Prostate gland (tissue), 2 donors: ENCODE measurements at regions not wholly inside any gene's neighbourhood (a gene's known extent, or its start where the extent isn't known, plus 50 kb on each side); places are given as distances from the start of the nearest gene placed in this dataset.

Experiments
- CTCF ChIP-seq, 4 experiments: fragments of 200-600 bp in 2 of 4; fragments of 450-650 bp in 2 of 4; sonication (generic) in 2 of 4; IDR thresholded peaks; 1 replicate in 3 of 4; 2 replicates in 1 of 4; pipeline ENCODE4 v1.5.1; 2016 to 2019; ENCODE audit warnings: antibody characterized with exemption in 4 of 4, mild to moderate bottlenecking in 2 of 4, moderate library complexity in 2 of 4
- POLR2A ChIP-seq: fragments of 450-650 bp; IDR thresholded peaks from one replicate; pipeline ENCODE4 v1.6.1; 2016; ENCODE audit warnings: antibody characterized with exemption, mild to moderate bottlenecking

DNA sequence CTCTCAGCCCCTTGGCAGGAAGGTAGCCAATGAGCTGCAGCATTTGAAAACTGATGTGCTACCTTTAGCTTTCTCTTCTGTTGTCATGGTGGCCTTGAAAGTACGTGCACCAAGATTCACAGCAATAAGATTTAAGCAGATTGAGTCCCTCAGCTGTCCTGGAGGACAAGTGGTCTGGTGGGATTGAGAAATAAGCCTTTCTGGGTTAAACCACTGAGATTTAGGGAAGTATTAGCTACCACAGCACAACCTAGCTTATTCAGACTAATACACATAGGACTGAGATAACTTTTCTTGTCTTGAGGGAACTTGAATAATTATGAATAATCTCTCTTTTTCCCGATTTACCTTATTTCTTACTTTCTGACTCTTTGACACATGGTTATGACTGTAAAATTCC, 324.0 kb downstream of the PTEN start:
- TF ChIP-seq POLR2A (no peak), CTCF (IDR thresholded peaks at IDR 0.05) (no peak)
